Suppressor macrophage treated with lipopolysaccharide for 4 hours (primary cell): ENCODE measurements at regions not wholly inside any gene's neighbourhood (a gene's known extent, or its start where the extent isn't known, plus 50 kb on each side); places are given as distances from the start of the nearest gene placed in this dataset.
A peak's percentile ranks its signal among the peaks of the same experiment; 100 is the strongest.

Experiments
- DNase-seq: peaks from one replicate; pipeline ENCODE4 v3.0.0-alpha.2; 2020

GRCh38 chr1:208421486-208421885, 177.3 kb upstream of the PLXNA2 start:
- no peak for DNase-seq

- peak; percentile 43 for DNase-seq
Measured at GRCh38 chr1:208423526-208423925, 179.3 kb upstream of the PLXNA2 start.

- DNase-seq = no peak
Measured at GRCh38 chr1:208425096-208425495, 180.9 kb upstream of the PLXNA2 start.

GRCh38 chr1:208430220-208430619, 186.0 kb upstream of the PLXNA2 start:
- no peak for DNase-seq

- DNase-seq = no peak
Measured at GRCh38 chr1:208431721-208432120, 187.5 kb upstream of the PLXNA2 start.

- DNase-seq = no peak
Measured at GRCh38 chr1:208432346-208432745, 188.2 kb upstream of the PLXNA2 start.

- DNase-seq = peak; percentile 23
Measured at GRCh38 chr1:208433086-208433485, 188.9 kb upstream of the PLXNA2 start.

GRCh38 chr1:208433971-208434370, 189.8 kb upstream of the PLXNA2 start:
- no peak for DNase-seq

- DNase-seq = peak; percentile 54
Measured at GRCh38 chr1:208437401-208437800, 193.2 kb upstream of the PLXNA2 start.

GRCh38 chr1:208438112-208438699, 194.0 kb upstream of the PLXNA2 start:
- DNase-seq = no peak

- no peak for DNase-seq
Measured at GRCh38 chr1:208445758-208446203, 201.6 kb upstream of the PLXNA2 start.

- DNase-seq = no peak
Measured at GRCh38 chr1:208446271-208446691, 202.1 kb upstream of the PLXNA2 start.

- no peak for DNase-seq
Measured at GRCh38 chr1:208448425-208448824, 204.2 kb upstream of the PLXNA2 start.

GRCh38 chr1:208449951-208450350, 205.8 kb upstream of the PLXNA2 start:
- no peak for DNase-seq

GRCh38 chr1:208450958-208451357, 206.8 kb upstream of the PLXNA2 start:
- DNase-seq = no peak

GRCh38 chr1:208455821-208456220, 211.6 kb upstream of the PLXNA2 start:
- no peak for DNase-seq

GRCh38 chr1:208456487-208456886, 212.3 kb upstream of the PLXNA2 start:
- no peak for DNase-seq

GRCh38 chr1:208460823-208461222, 216.6 kb upstream of the PLXNA2 start:
- DNase-seq = no peak

- no peak for DNase-seq
Measured at GRCh38 chr1:208461680-208462079, 217.5 kb upstream of the PLXNA2 start.

- no peak for DNase-seq
Measured at GRCh38 chr1:208462761-208463160, 218.6 kb upstream of the PLXNA2 start.

- DNase-seq = no peak
Measured at GRCh38 chr1:208465266-208465665, 221.1 kb upstream of the PLXNA2 start.

- DNase-seq = no peak
Measured at GRCh38 chr1:208465786-208466590, 221.8 kb upstream of the PLXNA2 start.

- DNase-seq = no peak
Measured at GRCh38 chr1:208467151-208467780, 223.1 kb upstream of the PLXNA2 start.

GRCh38 chr1:208475449-208475848, 231.3 kb upstream of the PLXNA2 start:
- no peak for DNase-seq
